OCI-LY7 (cell line): ENCODE measurements at regions not wholly inside any gene's neighbourhood (a gene's known extent, or its start where the extent isn't known, plus 50 kb on each side); places are given as distances from the start of the nearest gene placed in this dataset.

Source experiments
- BruUV-seq: library from RNA; stranded (reverse); fragments of 400-500 nt; replicated peaks from 2 replicates; lab custom pipeline; 2021; lab: Mats Ljungman, UMichigan
- CTCF ChIA-PET: fragments of 300-600 bp; sonication (Branson Sonifier 250); formaldehyde crosslinking; loops from one replicate; lab custom pipeline; 2022; ENCODE audit warnings: antibody characterized with exemption; ENCODE audit not compliant: unreplicated experiment; lab: Charles Lee
- POLR2A ChIA-PET: fragments of 300-600 bp; sonication (Branson Sonifier 250); formaldehyde crosslinking; loops from one replicate; lab custom pipeline; 2022; ENCODE audit warnings: antibody characterized with exemption; lab: Charles Lee
- DNase-seq: peaks from one replicate; pipeline ENCODE4 v3.0.0-alpha.2; 2015; ENCODE audit warnings: low spot score
- H2AFZ ChIP-seq: fragments of 200-600 bp; sonication (generic), shearing (Covaris generic); 2 replicates; pipeline ENCODE4 v1.6.1; 2014; ENCODE audit warnings: mild to moderate bottlenecking, antibody characterized with exemption, low read length, moderate library complexity
- H3K27ac ChIP-seq: fragments of 200-600 bp; sonication (generic); 2 replicates; pipeline ENCODE4 v1.5.1; 2014; ENCODE audit warnings: mixed run types, low read depth, mild to moderate bottlenecking, moderate library complexity, low read length, inconsistent platforms; ENCODE audit not compliant: poor library complexity, severe bottlenecking
- H3K36me3 ChIP-seq: fragments of 200-600 bp; sonication (generic); 2 replicates; pipeline ENCODE4 v1.6.1; 2014; ENCODE audit warnings: mild to moderate bottlenecking, antibody characterized with exemption, low read length, moderate library complexity, mixed read lengths; ENCODE audit not compliant: insufficient read depth
- H3K4me1 ChIP-seq: fragments of 200-600 bp; sonication (generic); 2 replicates; pipeline ENCODE4 v1.5.1; 2014; ENCODE audit warnings: mild to moderate bottlenecking, low read length; ENCODE audit not compliant: insufficient read depth, poor library complexity, severe bottlenecking
- H3K4me2 ChIP-seq: fragments of 200-600 bp; sonication (generic); 2 replicates; pipeline ENCODE4 v1.6.1; 2014; ENCODE audit warnings: mild to moderate bottlenecking, low read length
- H3K4me3 ChIP-seq: fragments of 200-600 bp; sonication (generic); 2 replicates; pipeline ENCODE4 v1.5.1; 2014; ENCODE audit warnings: mild to moderate bottlenecking, low read depth, low read length; ENCODE audit not compliant: poor library complexity, severe bottlenecking
- H3K79me2 ChIP-seq: fragments of 200-600 bp; sonication (generic); 2 replicates; pipeline ENCODE4 v1.6.1; 2016; ENCODE audit warnings: low read depth, mild to moderate bottlenecking, low read length, moderate library complexity, mixed read lengths; ENCODE audit not compliant: insufficient read depth
- H3K9me2 ChIP-seq: fragments of 200-600 bp; sonication (generic); 2 replicates; pipeline ENCODE4 v1.6.1; 2016; ENCODE audit warnings: mild to moderate bottlenecking, low read length, mixed read lengths; ENCODE audit not compliant: insufficient read depth
- H3K9me3 ChIP-seq: fragments of 200-600 bp; sonication (generic); 2 replicates; pipeline ENCODE4 v1.6.1; 2014; ENCODE audit warnings: mild to moderate bottlenecking, mixed run types, low read length, mixed read lengths
- H4K20me1 ChIP-seq: fragments of 200-600 bp; sonication (generic); 2 replicates; pipeline ENCODE4 v1.6.1; 2014; ENCODE audit warnings: mild to moderate bottlenecking, antibody characterized with exemption, low read length, moderate library complexity, mixed read lengths; ENCODE audit not compliant: insufficient read depth
- CTCF ChIP-seq: fragments of 200-600 bp; sonication (generic); conservative IDR thresholded peaks from 2 replicates; pipeline ENCODE4 v1.5.1; 2014; ENCODE audit warnings: mild to moderate bottlenecking, antibody characterized with exemption, low read length, moderate library complexity, mixed read lengths
- EZH2phosphoT487 ChIP-seq: fragments of 200-600 bp; sonication (generic); IDR thresholded peaks from 2 replicates; pipeline ENCODE4 v1.6.1; 2018; ENCODE audit warnings: low read depth, borderline replicate concordance, mild to moderate bottlenecking, mixed run types, antibody characterized with exemption, low read length, moderate library complexity, mixed read lengths
- intact Hi-C: fragments of 100-400 bp; cut with micrococcal nuclease; formaldehyde crosslinking; loops from one replicate; pipeline ENCODE4 v1.10.0; 2022; ENCODE audit not compliant: unreplicated experiment

DNA sequence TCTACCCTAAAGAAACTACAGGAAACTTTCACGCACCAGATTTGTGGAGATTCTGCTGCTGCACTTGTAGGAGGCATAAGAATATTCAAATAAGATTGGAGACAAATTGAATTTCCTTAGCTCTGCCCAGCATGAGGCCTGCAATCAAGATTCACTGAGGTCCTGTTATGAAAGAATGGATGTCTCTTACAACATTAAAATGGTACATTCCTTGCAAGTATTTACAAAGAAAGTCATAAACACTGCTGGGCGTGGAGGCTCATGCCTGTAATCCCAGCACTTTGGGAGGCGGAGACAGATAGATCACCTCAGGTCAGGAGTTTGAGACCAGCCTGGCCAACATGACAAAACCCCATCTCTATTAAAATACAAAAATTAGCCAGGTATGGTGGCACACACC lies 74.0 kb upstream of the MAP3K4 start:
- DNase-seq: no peak
- no peaks in the 10 kb centered on the region for H3K9me3 ChIP-seq
- H3K36me3 ChIP-seq: no peaks in the 10 kb centered on the region
- BruUV-seq: no TSS peak
- H3K27ac ChIP-seq: no peak overlapping the region
- no peaks in the 10 kb centered on the region for H3K9me2 ChIP-seq
- no peak for TF ChIP-seq CTCF
- H3K4me2 ChIP-seq: no peak overlapping the region
- no peak overlapping the region for H3K4me3 ChIP-seq
- intact Hi-C loops: no loop called here
- CTCF ChIA-PET: no interaction called here
- H3K79me2 ChIP-seq: no peaks in the 10 kb centered on the region
- H3K4me1 ChIP-seq: no peaks in the 10 kb centered on the region
- H2AFZ ChIP-seq: no peak overlapping the region
- POLR2A ChIA-PET: no interaction called here
- no peaks in the 10 kb centered on the region for H4K20me1 ChIP-seq

- no TSS peak for BruUV-seq
- Histone ChIP-seq H3K4me3 (no peak overlapping the region), H2AFZ (no peak overlapping the region), H3K27ac (no peak overlapping the region), H4K20me1 (no peaks in the 10 kb centered on the region), H3K9me2 (no peaks in the 10 kb centered on the region), H3K4me1 (no peaks in the 10 kb centered on the region), H3K4me2 (no peak overlapping the region), H3K79me2 (no peaks in the 10 kb centered on the region), H3K9me3 (no peaks in the 10 kb centered on the region), H3K36me3 (no peaks in the 10 kb centered on the region)
- no peak for TF ChIP-seq EZH2phosphoT487
- DNase-seq: no peak
- ChIA-PET CTCF (no interaction called here), POLR2A (no interaction called here)
- intact Hi-C loops: no loop called here
Observed at GRCh38 chr6:160919723-160920440, 71.7 kb upstream of the MAP3K4 start.

DNA sequence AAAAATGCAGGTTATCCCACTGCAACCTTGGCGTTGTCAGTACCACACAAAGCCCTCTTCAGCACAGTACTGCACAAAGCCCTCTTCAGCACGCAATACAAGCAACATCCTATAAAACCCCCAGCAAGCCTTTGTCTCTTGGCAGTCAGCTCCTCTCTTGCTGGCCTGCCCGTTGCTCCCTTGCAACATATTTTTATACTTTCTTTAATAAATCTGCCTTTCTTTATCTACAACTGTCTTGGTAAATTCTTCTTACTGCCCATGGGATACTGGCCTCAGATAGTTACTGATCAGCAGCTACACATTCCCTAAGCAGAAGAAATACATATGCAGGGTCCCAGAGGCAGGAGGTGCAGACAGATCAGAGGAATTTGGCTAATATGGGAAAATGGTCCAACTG lies 70.5 kb upstream of the MAP3K4 start:
- no TSS peak for BruUV-seq
- Histone ChIP-seq H3K79me2 (no peaks in the 10 kb centered on the region), H3K4me2 (no peak overlapping the region), H3K9me2 (no peaks in the 10 kb centered on the region), H3K36me3 (no peaks in the 10 kb centered on the region), H3K4me1 (no peaks in the 10 kb centered on the region), H2AFZ (no peak overlapping the region), H3K4me3 (no peak overlapping the region), H3K27ac (no peak overlapping the region), H4K20me1 (no peaks in the 10 kb centered on the region), H3K9me3 (no peaks in the 10 kb centered on the region)
- no peak for DNase-seq
- TF ChIP-seq CTCF (no peak), EZH2phosphoT487 (no peak)
- ChIA-PET CTCF (no interaction called here), POLR2A (interaction anchor here (0.6 kb wide), 1 partner anchor 26 kb away, joined by 3 read pairs; no protein-coding TSS in a partner anchor)
- intact Hi-C loops: no loop called here
